Panc1 (cell line): ENCODE measurements at regions not wholly inside any gene's neighbourhood (a gene's known extent, or its start where the extent isn't known, plus 50 kb on each side); places are given as distances from the start of the nearest gene placed in this dataset.

Experiments
- ATAC-seq: fragments of 200-7000 bp; cut with Tn5 transposase; 2 replicates; pipeline ENCODE4 v1.9.1; 2020; ENCODE audit warnings: mild to moderate bottlenecking, moderate library complexity
- BruUV-seq: library from RNA; stranded (reverse); fragments of 400-500 nt; replicated peaks from 2 replicates; lab custom pipeline; 2021; lab: Mats Ljungman, UMichigan
- CTCF ChIA-PET: fragments of 300-600 bp; sonication (Branson Sonifier 250); formaldehyde crosslinking; loops from one replicate; lab custom pipeline; 2022; ENCODE audit warnings: antibody characterized with exemption; lab: Charles Lee
- POLR2A ChIA-PET: fragments of 300-600 bp; sonication (Branson Sonifier 250); formaldehyde crosslinking; loops from one replicate; lab custom pipeline; 2022; ENCODE audit warnings: antibody characterized with exemption; lab: Charles Lee
- DNase-seq: peaks from one replicate; pipeline ENCODE4 v3.0.0-alpha.2; 2010; ENCODE audit warnings: low read depth, low spot score
- H3K27ac ChIP-seq: 2 replicates; pipeline ENCODE4 v1.5.1; 2011; ENCODE audit warnings: mild to moderate bottlenecking, low read length, inconsistent platforms
- H3K27me3 ChIP-seq: fragments of 200-500 bp; sonication (Bioruptor generic); 2 replicates; pipeline ENCODE4 v1.6.0; 2014; ENCODE audit warnings: low read length, inconsistent platforms; ENCODE audit not compliant: control insufficient read depth, insufficient read depth
- H3K36me3 ChIP-seq: fragments of 200-500 bp; sonication (Bioruptor generic); 2 replicates; pipeline ENCODE4 v1.5.1; 2014; ENCODE audit warnings: inconsistent platforms, mild to moderate bottlenecking, low read length, moderate library complexity; ENCODE audit not compliant: control insufficient read depth, insufficient read depth
- H3K4me1 ChIP-seq: 2 replicates; pipeline ENCODE4 v1.5.1; 2011; ENCODE audit warnings: inconsistent platforms, mild to moderate bottlenecking, low read length, moderate library complexity; ENCODE audit not compliant: control insufficient read depth, insufficient read depth
- H3K4me3 ChIP-seq, 2 experiments: 2 replicates each; pipeline ENCODE4 v1.5.1; 2011 to 2012; ENCODE audit warnings: low read depth in 2 of 2, low read length in 2 of 2, mild to moderate bottlenecking in 2 of 2, inconsistent platforms in 1 of 2, moderate library complexity in 1 of 2
- H3K9me3 ChIP-seq: fragments of 200-500 bp; sonication (Bioruptor generic); 2 replicates; pipeline ENCODE4 v1.5.1; 2014; ENCODE audit warnings: low read depth, mild to moderate bottlenecking, inconsistent platforms, low read length, moderate library complexity; ENCODE audit not compliant: control insufficient read depth, insufficient read depth
- POLR2AphosphoS5 ChIP-seq: IDR thresholded peaks from 2 replicates; pipeline ENCODE4 v1.6.1; 2012; ENCODE audit warnings: mild to moderate bottlenecking, low read depth, low read length, moderate library complexity
- SIN3A ChIP-seq: IDR thresholded peaks from 2 replicates; pipeline ENCODE4 v1.6.1; 2012; ENCODE audit warnings: low read depth, mild to moderate bottlenecking, low read length, moderate library complexity, borderline replicate concordance; ENCODE audit not compliant: insufficient read depth
- TCF7L2 ChIP-seq: IDR thresholded peaks from 2 replicates; pipeline ENCODE4 v1.6.1; 2011; ENCODE audit warnings: mild to moderate bottlenecking, low read depth, low read length, inconsistent platforms
- in situ Hi-C: cut with HindIII; loops from 2 replicates; pipeline ENCODE4 v1.10.0; 2016; ENCODE audit warnings: low sequenced_read_pairs, low pct_unique_long_range_greater_than_20kb
- intact Hi-C: fragments of 100-400 bp; cut with micrococcal nuclease; formaldehyde crosslinking; loops from one replicate; pipeline ENCODE4 v1.10.0; 2022; ENCODE audit not compliant: unreplicated experiment
- TF ChIP-seq, protein P1 (sequence below): fragments of 450-650 bp; IDR thresholded peaks from 2 replicates; pipeline ENCODE4 v1.5.1; 2017; ENCODE audit warnings: mild to moderate bottlenecking
- TF ChIP-seq, protein P2 (sequence below), 2 experiments: IDR thresholded peaks; 2 replicates each; pipeline ENCODE4 v1.6.1; 2011 to 2012; ENCODE audit warnings: low read depth in 2 of 2, control low read depth in 1 of 2, low read length in 1 of 2, mild to moderate bottlenecking in 1 of 2, moderate library complexity in 1 of 2; ENCODE audit not compliant: insufficient read depth in 1 of 2

DNA sequence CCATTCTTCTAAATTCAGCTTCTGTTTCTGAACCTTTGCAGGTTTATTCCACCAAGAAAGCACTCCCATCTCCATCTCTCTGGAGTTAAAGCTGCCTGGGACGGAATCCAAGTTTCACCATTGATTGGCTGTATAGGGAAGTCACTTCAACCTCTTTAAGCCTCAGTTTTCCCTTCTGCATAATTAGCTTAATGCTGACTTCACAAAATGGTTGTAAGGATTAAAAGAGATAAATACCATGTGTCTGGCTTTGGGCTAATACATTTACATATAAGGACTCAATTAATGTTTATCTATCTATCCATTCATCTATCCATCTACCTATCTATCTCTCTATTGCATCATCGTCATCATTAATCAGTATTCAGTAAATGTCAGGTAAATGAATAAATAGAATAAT, 629.6 kb upstream of the MGMT start:
- TF ChIP-seq, protein P1, sequence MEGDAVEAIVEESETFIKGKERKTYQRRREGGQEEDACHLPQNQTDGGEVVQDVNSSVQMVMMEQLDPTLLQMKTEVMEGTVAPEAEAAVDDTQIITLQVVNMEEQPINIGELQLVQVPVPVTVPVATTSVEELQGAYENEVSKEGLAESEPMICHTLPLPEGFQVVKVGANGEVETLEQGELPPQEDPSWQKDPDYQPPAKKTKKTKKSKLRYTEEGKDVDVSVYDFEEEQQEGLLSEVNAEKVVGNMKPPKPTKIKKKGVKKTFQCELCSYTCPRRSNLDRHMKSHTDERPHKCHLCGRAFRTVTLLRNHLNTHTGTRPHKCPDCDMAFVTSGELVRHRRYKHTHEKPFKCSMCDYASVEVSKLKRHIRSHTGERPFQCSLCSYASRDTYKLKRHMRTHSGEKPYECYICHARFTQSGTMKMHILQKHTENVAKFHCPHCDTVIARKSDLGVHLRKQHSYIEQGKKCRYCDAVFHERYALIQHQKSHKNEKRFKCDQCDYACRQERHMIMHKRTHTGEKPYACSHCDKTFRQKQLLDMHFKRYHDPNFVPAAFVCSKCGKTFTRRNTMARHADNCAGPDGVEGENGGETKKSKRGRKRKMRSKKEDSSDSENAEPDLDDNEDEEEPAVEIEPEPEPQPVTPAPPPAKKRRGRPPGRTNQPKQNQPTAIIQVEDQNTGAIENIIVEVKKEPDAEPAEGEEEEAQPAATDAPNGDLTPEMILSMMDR, result no peak
- TF ChIP-seq, protein P2, sequence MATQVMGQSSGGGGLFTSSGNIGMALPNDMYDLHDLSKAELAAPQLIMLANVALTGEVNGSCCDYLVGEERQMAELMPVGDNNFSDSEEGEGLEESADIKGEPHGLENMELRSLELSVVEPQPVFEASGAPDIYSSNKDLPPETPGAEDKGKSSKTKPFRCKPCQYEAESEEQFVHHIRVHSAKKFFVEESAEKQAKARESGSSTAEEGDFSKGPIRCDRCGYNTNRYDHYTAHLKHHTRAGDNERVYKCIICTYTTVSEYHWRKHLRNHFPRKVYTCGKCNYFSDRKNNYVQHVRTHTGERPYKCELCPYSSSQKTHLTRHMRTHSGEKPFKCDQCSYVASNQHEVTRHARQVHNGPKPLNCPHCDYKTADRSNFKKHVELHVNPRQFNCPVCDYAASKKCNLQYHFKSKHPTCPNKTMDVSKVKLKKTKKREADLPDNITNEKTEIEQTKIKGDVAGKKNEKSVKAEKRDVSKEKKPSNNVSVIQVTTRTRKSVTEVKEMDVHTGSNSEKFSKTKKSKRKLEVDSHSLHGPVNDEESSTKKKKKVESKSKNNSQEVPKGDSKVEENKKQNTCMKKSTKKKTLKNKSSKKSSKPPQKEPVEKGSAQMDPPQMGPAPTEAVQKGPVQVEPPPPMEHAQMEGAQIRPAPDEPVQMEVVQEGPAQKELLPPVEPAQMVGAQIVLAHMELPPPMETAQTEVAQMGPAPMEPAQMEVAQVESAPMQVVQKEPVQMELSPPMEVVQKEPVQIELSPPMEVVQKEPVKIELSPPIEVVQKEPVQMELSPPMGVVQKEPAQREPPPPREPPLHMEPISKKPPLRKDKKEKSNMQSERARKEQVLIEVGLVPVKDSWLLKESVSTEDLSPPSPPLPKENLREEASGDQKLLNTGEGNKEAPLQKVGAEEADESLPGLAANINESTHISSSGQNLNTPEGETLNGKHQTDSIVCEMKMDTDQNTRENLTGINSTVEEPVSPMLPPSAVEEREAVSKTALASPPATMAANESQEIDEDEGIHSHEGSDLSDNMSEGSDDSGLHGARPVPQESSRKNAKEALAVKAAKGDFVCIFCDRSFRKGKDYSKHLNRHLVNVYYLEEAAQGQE (IDR thresholded peaks at IDR 0.05; ENCODE audit: insufficient read depth in 1 of 2, low read depth in 2 of 2, low read length in 1 of 2), result no peak
- TF ChIP-seq SIN3A, result no peak
- TF ChIP-seq TCF7L2, result no peak
- TF ChIP-seq POLR2AphosphoS5, result no peak
- Histone ChIP-seq H3K27ac (no peak overlapping the region), H3K4me3 (no peak overlapping the region), H3K36me3 (no peaks in the 10 kb centered on the region), H3K9me3 (no peaks in the 10 kb centered on the region), H3K4me1 (no peaks in the 10 kb centered on the region), H3K27me3 (peaks cover 7% of the 10 kb centered on the region; the same call in 1 of the 2 replicates)
- DNase-seq, result no peak
- in situ Hi-C loops, result no loop called here
- ChIA-PET POLR2A (no interaction called here), CTCF (interaction anchor here (0.5 kb wide), 1 partner anchor 172 kb away, joined by 5 read pairs; no protein-coding TSS in a partner anchor)
- no TSS peak for BruUV-seq
- no peak for ATAC-seq
- intact Hi-C loops, result no loop called here

GRCh38 chr10:128839134-128839533, 627.9 kb upstream of the MGMT start:
- H3K27me3 ChIP-seq, result peaks cover 3% of the 10 kb centered on the region; the same call in 1 of the 2 replicates
- ATAC-seq (no peak), DNase-seq (no peak)
- in situ Hi-C loops, result no loop called here
- no TSS peak for BruUV-seq
- ChIA-PET CTCF (no interaction called here), POLR2A (no interaction called here)
- intact Hi-C loops, result no loop called here
- H3K4me3 ChIP-seq, result no peak overlapping the region
- H3K36me3 ChIP-seq, result no peaks in the 10 kb centered on the region
- H3K4me1 ChIP-seq, result no peaks in the 10 kb centered on the region
- no peak overlapping the region for H3K27ac ChIP-seq
- TF ChIP-seq SIN3A, result no peak
- no peak for TF ChIP-seq TCF7L2
- no peak for TF ChIP-seq POLR2AphosphoS5
- TF ChIP-seq, protein P1, result no peak
- TF ChIP-seq, protein P2 (IDR thresholded peaks at IDR 0.05; ENCODE audit: insufficient read depth in 1 of 2, low read depth in 2 of 2, low read length in 1 of 2), result no peak
- H3K9me3 ChIP-seq, result no peaks in the 10 kb centered on the region
